HepG2 (cell line): ENCODE measurements at regions not wholly inside any gene's neighbourhood (a gene's known extent, or its start where the extent isn't known, plus 50 kb on each side); places are given as distances from the start of the nearest gene placed in this dataset.

ENCODE experiments used
- ATAC-seq: fragments of 200-7000 bp; cut with Tn5 transposase; 3 replicates; pipeline ENCODE4 v1.9.1; 2020; ENCODE audit warnings: mild to moderate bottlenecking, moderate library complexity
- BruUV-seq: library from RNA; stranded (reverse); fragments of 400-500 nt; replicated peaks from 2 replicates; lab custom pipeline; 2021; lab: Mats Ljungman, UMichigan
- CTCF ChIA-PET: fragments of 300-600 bp; formaldehyde crosslinking; extraction: SDS; loops from one replicate; lab custom pipeline; 2021; ENCODE audit warnings: low total read pairs, inconsistent platforms, low intra/inter-chr PET ratio; lab: Yijun Ruan, JAX
- POLR2A ChIA-PET: fragments of 350-600 bp; sonication (Branson Sonifier 250); formaldehyde crosslinking; loops from one replicate; lab custom pipeline; 2020; ENCODE audit warnings: antibody characterized with exemption, inconsistent platforms; lab: Yijun Ruan, JAX
- DNase-seq: peaks from one replicate; pipeline ENCODE4 v3.0.0-alpha.2; 2015; ENCODE audit warnings: low spot score
- FAIRE-seq: peaks from 3 replicates; lab custom pipeline; 2011; peaks lifted over from hg19 to GRCh38; lab: Jason Lieb, UNC
- H2AFZ ChIP-seq: one replicate; pipeline ENCODE4 v1.6.1; 2011; ENCODE audit warnings: low read length, inconsistent platforms
- H3K27ac ChIP-seq: fragments of 300-600 bp; 3 replicates; pipeline ENCODE4 v1.8.0; 2011; ENCODE audit warnings: mixed run types, mild to moderate bottlenecking, mixed read lengths, low read length, inconsistent platforms; ENCODE audit not compliant: insufficient read depth; ENCODE audit errors: extremely low read length
- H3K27me3 ChIP-seq, 2 experiments: fragments of 200-600 bp in 1 of 2; 2 replicates in 1 of 2; 3 replicates in 1 of 2; pipeline versions ENCODE4 v1.6.0 to v1.8.0; 2011; ENCODE audit warnings: low read length in 2 of 2, mild to moderate bottlenecking in 2 of 2, moderate library complexity in 2 of 2, inconsistent platforms in 1 of 2; ENCODE audit not compliant: insufficient read depth in 2 of 2, control insufficient read depth in 1 of 2
- H3K36me3 ChIP-seq, 2 experiments: fragments of 200-600 bp in 1 of 2; replicated peaks in 1 of 2; 2 replicates in 1 of 2; 3 replicates in 1 of 2; pipeline versions ENCODE4 v1.5.1 to v1.8.0; 2011; ENCODE audit warnings: low read length in 2 of 2, inconsistent platforms in 1 of 2; ENCODE audit not compliant: insufficient read depth in 2 of 2, control insufficient read depth in 1 of 2
- H3K4me1 ChIP-seq: 2 replicates; pipeline ENCODE4 v1.5.1; 2012; ENCODE audit warnings: low read length, inconsistent platforms; ENCODE audit not compliant: insufficient read depth
- H3K4me2 ChIP-seq: 2 replicates; pipeline ENCODE4 v1.6.0; 2011; ENCODE audit warnings: low read depth, low read length, inconsistent platforms
- H3K4me3 ChIP-seq, 3 experiments: fragments of 200-600 bp in 1 of 3; sonication (generic), shearing (Covaris generic) in 1 of 3; replicated peaks in 1 of 3; 2 replicates each; pipeline ENCODE4 v1.5.1; 2011 to 2016; ENCODE audit warnings: low read length in 3 of 3, inconsistent platforms in 2 of 3, low read depth in 2 of 3, mild to moderate bottlenecking in 2 of 3, control low read depth in 1 of 3, mixed read lengths in 1 of 3; ENCODE audit not compliant: insufficient read depth in 1 of 3
- H3K79me2 ChIP-seq: one replicate; pipeline ENCODE4 v1.6.1; 2011; ENCODE audit warnings: low read length, inconsistent platforms; ENCODE audit not compliant: insufficient read depth
- H3K9ac ChIP-seq: 2 replicates; pipeline ENCODE4 v1.6.0; 2011; ENCODE audit warnings: mild to moderate bottlenecking, low read depth, low read length, inconsistent platforms; ENCODE audit not compliant: insufficient read depth
- H3K9me3 ChIP-seq: 2 replicates; pipeline ENCODE4 v1.5.1; 2012; ENCODE audit warnings: mild to moderate bottlenecking, low read length
- H4K20me1 ChIP-seq: 2 replicates; pipeline ENCODE4 v1.6.0; 2011; ENCODE audit warnings: inconsistent platforms, mild to moderate bottlenecking, low read length, moderate library complexity; ENCODE audit not compliant: insufficient read depth
- ATRX ChIP-seq: sonication (generic); formaldehyde crosslinking; IDR thresholded peaks from 2 replicates; pipeline ENCODE4 v1.4.0; 2020; ENCODE audit warnings: missing genetic modification reagents, borderline replicate concordance
- HOMEZ ChIP-seq: IDR thresholded peaks from 2 replicates; pipeline ENCODE4 v1.6.1; 2016; ENCODE audit warnings: low read depth
- KMT2A ChIP-seq: sonication (generic); formaldehyde crosslinking; IDR thresholded peaks from 2 replicates; pipeline ENCODE4 v1.4.0; 2020; ENCODE audit warnings: missing genetic modification reagents
- NFE2L1 ChIP-seq: sonication (generic); formaldehyde crosslinking; IDR thresholded peaks from 2 replicates; pipeline ENCODE4 v1.4.0; 2020; ENCODE audit warnings: missing genetic modification reagents, mild to moderate bottlenecking, borderline replicate concordance
- NFIC ChIP-seq: IDR thresholded peaks from 2 replicates; pipeline ENCODE4 v1.6.1; 2012; ENCODE audit warnings: mild to moderate bottlenecking, low read length, inconsistent platforms
- NFRKB ChIP-seq: fragments of 450-650 bp; IDR thresholded peaks from 2 replicates; pipeline ENCODE4 v1.6.1; 2017
- NR0B2 ChIP-seq: sonication (generic); formaldehyde crosslinking; IDR thresholded peaks from 2 replicates; pipeline ENCODE4 v1.4.0; 2020; ENCODE audit warnings: mild to moderate bottlenecking, missing genetic modification reagents
- NR2F2 ChIP-seq: IDR thresholded peaks from 2 replicates; pipeline ENCODE4 v1.6.1; 2012; ENCODE audit warnings: low read depth, inconsistent platforms, borderline replicate concordance
- PAX8 ChIP-seq: sonication (generic); formaldehyde crosslinking; IDR thresholded peaks from 2 replicates; pipeline ENCODE4 v1.8.0; 2022; ENCODE audit warnings: mild to moderate bottlenecking, missing genetic modification reagents, borderline replicate concordance
- PLSCR1 ChIP-seq: sonication (generic); formaldehyde crosslinking; IDR thresholded peaks from 2 replicates; pipeline ENCODE4 v1.5.0; 2020; ENCODE audit warnings: missing genetic modification reagents, mild to moderate bottlenecking, borderline replicate concordance
- PPARG ChIP-seq: conservative IDR thresholded peaks from 2 replicates; pipeline ENCODE4 v1.6.1; 2016; ENCODE audit warnings: missing biosample characterization, missing genetic modification reagents
- SKIL ChIP-seq: sonication (generic); formaldehyde crosslinking; IDR thresholded peaks from 2 replicates; pipeline ENCODE4 v1.8.0; 2022; ENCODE audit warnings: missing genetic modification reagents, mild to moderate bottlenecking, moderate library complexity, borderline replicate concordance
- SOX6 ChIP-seq, 2 experiments: fragments of 450-650 bp in 1 of 2; sonication (generic) in 1 of 2; formaldehyde crosslinking in 1 of 2; IDR thresholded peaks; 2 replicates each; pipeline versions ENCODE4 v1.4.0 to v1.6.1; 2017 to 2020; ENCODE audit warnings: antibody characterized with exemption in 1 of 2, mild to moderate bottlenecking in 1 of 2, missing genetic modification reagents in 1 of 2
- TSC22D2 ChIP-seq: sonication (generic); formaldehyde crosslinking; IDR thresholded peaks from 2 replicates; pipeline ENCODE4 v1.5.1; 2020; ENCODE audit warnings: missing genetic modification reagents, mild to moderate bottlenecking, borderline replicate concordance
- ZBTB37 ChIP-seq: sonication (generic); formaldehyde crosslinking; IDR thresholded peaks from 2 replicates; pipeline ENCODE4 v1.4.0; 2020; ENCODE audit warnings: mild to moderate bottlenecking, missing genetic modification reagents
- ZNF468 ChIP-seq: sonication (generic); formaldehyde crosslinking; IDR thresholded peaks from 2 replicates; pipeline ENCODE4 v1.8.0; 2022; ENCODE audit warnings: mild to moderate bottlenecking, moderate library complexity, missing genetic modification reagents
- ZNF607 ChIP-seq: sonication (generic); formaldehyde crosslinking; IDR thresholded peaks from 2 replicates; pipeline ENCODE4 v1.5.1; 2020; ENCODE audit warnings: missing genetic modification reagents, mild to moderate bottlenecking, borderline replicate concordance
- WGBS: methylation state at CpG from one replicate; pipeline ENCODE4 v1.1.6; 2017; ENCODE audit warnings: low lambda C conversion rate; 5-methylcytosine and 5-hydroxymethylcytosine counted together
- in situ Hi-C: cut with HindIII; loops from 2 replicates; pipeline ENCODE4 v1.10.0; 2017; ENCODE audit warnings: low pct_unique_long_range_greater_than_20kb; ENCODE audit not compliant: extremely low pct_ligation_motif_present
- intact Hi-C: fragments of 100-400 bp; cut with micrococcal nuclease; formaldehyde crosslinking; loops from one replicate; pipeline ENCODE4 v1.10.0; 2022; ENCODE audit not compliant: unreplicated experiment

- H3K9me3 ChIP-seq = peaks cover 12% of the 10 kb centered on the region; the same call in 1 of the 2 replicates
- 35% methylated on average over 5 of the region's 5 CpGs for WGBS
- H3K4me2 ChIP-seq = no peak overlapping the region
- H3K27me3 ChIP-seq = no peaks in the 10 kb centered on the region
- no TSS peak for BruUV-seq
- ATAC-seq = no peak
- no peak overlapping the region for H3K9ac ChIP-seq
- H3K79me2 ChIP-seq = no peaks in the 10 kb centered on the region
- DNase-seq = no peak
- intact Hi-C loops = no loop called here
- H3K36me3 ChIP-seq = no peaks in the 10 kb centered on the region
- no peak overlapping the region for H3K4me3 ChIP-seq
- ChIA-PET CTCF (no interaction called here), POLR2A (no interaction called here)
- no peaks in the 10 kb centered on the region for H4K20me1 ChIP-seq
- in situ Hi-C loops = no loop called here
- H2AFZ ChIP-seq = no peak overlapping the region
- no peak overlapping the region for H3K27ac ChIP-seq
- FAIRE-seq = no peak
- no peaks in the 10 kb centered on the region for H3K4me1 ChIP-seq
- no peak for TF ChIP-seq PPARG (CRISPR knock-in tag)
- no peak for TF ChIP-seq ZNF468 (CRISPR knock-in tag)
- no peak for TF ChIP-seq TSC22D2 (CRISPR knock-in tag)
- TF ChIP-seq NFRKB = no peak
- no peak for TF ChIP-seq NFIC
- no peak for TF ChIP-seq PAX8 (CRISPR knock-in tag)
- no peak for TF ChIP-seq ZNF607 (CRISPR knock-in tag)
- TF ChIP-seq ZBTB37 (CRISPR knock-in tag) = no peak
- TF ChIP-seq NR0B2 (CRISPR knock-in tag) = no peak
- TF ChIP-seq NR2F2 = no peak
- no peak for TF ChIP-seq KMT2A (CRISPR knock-in tag)
- TF ChIP-seq SKIL = no peak
- no peak for TF ChIP-seq SOX6 (IDR thresholded peaks at IDR 0.05)
- no peak for TF ChIP-seq SOX6 (CRISPR knock-in tag; IDR thresholded peaks at IDR 0.05)
- no peak for TF ChIP-seq PLSCR1 (CRISPR knock-in tag)
- TF ChIP-seq HOMEZ = no peak
- no peak for TF ChIP-seq ATRX (CRISPR knock-in tag)
- no peak for TF ChIP-seq NFE2L1 (CRISPR knock-in tag)
These were observed 1269.3 kb upstream of the CNTN5 start for GRCh38 chr11:97751405-97751804.
